ENCODE measurements at regions not wholly inside any gene's neighbourhood (a gene's known extent, or its start where the extent isn't known, plus 50 kb on each side); places are given as distances from the start of the nearest gene placed in this dataset.

- DNase-seq (ENCODE audit: low spot score in 2 of 2) = no peak
- no peak for ATAC-seq (replicated peaks; ENCODE audit: extremely low read depth, poor library complexity, severe bottlenecking)
- Mint-ChIP-seq H3K4me3 (no peak overlapping the region), H3K27me3 (peaks cover 78% of the 10 kb centered on the region), H3K27ac (ENCODE audit: low read depth) (no peak overlapping the region), H3K36me3 (ENCODE audit: insufficient read depth) (no peaks in the 10 kb centered on the region), H3K9me3 (no peaks in the 10 kb centered on the region), H3K4me1 (peaks cover 15% of the 10 kb centered on the region)
Measured at GRCh38 chr17:34156401-34156740, 98.7 kb upstream of the CCL2 start.

GRCh38 chr17:34156741-34157589 is 98.1 kb upstream of the CCL2 start:
- Mint-ChIP-seq H3K27me3 (peaks cover 78% of the 10 kb centered on the region), H3K36me3 (ENCODE audit: insufficient read depth) (no peaks in the 10 kb centered on the region), H3K27ac (ENCODE audit: low read depth) (no peak overlapping the region), H3K9me3 (no peaks in the 10 kb centered on the region), H3K4me1 (peaks cover 15% of the 10 kb centered on the region), H3K4me3 (no peak overlapping the region)
- no peak for ATAC-seq (replicated peaks; ENCODE audit: extremely low read depth, poor library complexity, severe bottlenecking)
- no peak for DNase-seq (ENCODE audit: low spot score in 2 of 2)

GRCh38 chr17:34161690-34162089 is 93.4 kb upstream of the CCL2 start:
- Mint-ChIP-seq H3K9me3 (no peaks in the 10 kb centered on the region), H3K27me3 (peaks cover 66% of the 10 kb centered on the region)
- DNase-seq (ENCODE audit: low spot score in 2 of 2) = no peak

GRCh38 chr17:34163123-34163522 is 92.0 kb upstream of the CCL2 start:
- no peak for ATAC-seq (replicated peaks; ENCODE audit: extremely low read depth, poor library complexity, severe bottlenecking)
- H3K4me3 Mint-ChIP-seq = no peak overlapping the region
- H3K9me3 Mint-ChIP-seq = no peaks in the 10 kb centered on the region
- no peak for DNase-seq (ENCODE audit: low spot score in 2 of 2)
- H3K4me1 Mint-ChIP-seq = no peaks in the 10 kb centered on the region
- peaks cover 63% of the 10 kb centered on the region for H3K27me3 Mint-ChIP-seq
- no peaks in the 10 kb centered on the region for H3K36me3 Mint-ChIP-seq (ENCODE audit: insufficient read depth)
- H3K27ac Mint-ChIP-seq (ENCODE audit: low read depth) = no peak overlapping the region

More at GRCh38 chr17:34161690-34162089, 93.4 kb upstream of the CCL2 start:
- Mint-ChIP-seq H3K4me3 (no peak overlapping the region), H3K36me3 (ENCODE audit: insufficient read depth) (no peaks in the 10 kb centered on the region), H3K27ac (ENCODE audit: low read depth) (no peak overlapping the region), H3K4me1 (peaks cover 2% of the 10 kb centered on the region)
- ATAC-seq (replicated peaks; ENCODE audit: extremely low read depth, poor library complexity, severe bottlenecking) = no peak

- Mint-ChIP-seq H3K4me1 (no peaks in the 10 kb centered on the region), H3K27me3 (peaks cover 57% of the 10 kb centered on the region), H3K9me3 (no peaks in the 10 kb centered on the region), H3K27ac (ENCODE audit: low read depth) (no peak overlapping the region), H3K4me3 (no peak overlapping the region), H3K36me3 (ENCODE audit: insufficient read depth) (no peaks in the 10 kb centered on the region)
- ATAC-seq (replicated peaks; ENCODE audit: extremely low read depth, poor library complexity, severe bottlenecking) = no peak
- no peak for DNase-seq (ENCODE audit: low spot score in 2 of 2)
Measured at GRCh38 chr17:34163646-34164045, 91.4 kb upstream of the CCL2 start.

- Mint-ChIP-seq H3K4me1 (no peaks in the 10 kb centered on the region), H3K4me3 (no peak overlapping the region), H3K27me3 (peaks cover 45% of the 10 kb centered on the region), H3K9me3 (no peaks in the 10 kb centered on the region), H3K27ac (ENCODE audit: low read depth) (no peak overlapping the region), H3K36me3 (ENCODE audit: insufficient read depth) (no peaks in the 10 kb centered on the region)
- ATAC-seq (replicated peaks; ENCODE audit: extremely low read depth, poor library complexity, severe bottlenecking) = no peak
- no peak for DNase-seq (ENCODE audit: low spot score in 2 of 2)
Measured at GRCh38 chr17:34164837-34165236, 90.2 kb upstream of the CCL2 start.

- Mint-ChIP-seq H3K9me3 (no peaks in the 10 kb centered on the region), H3K36me3 (ENCODE audit: insufficient read depth) (no peaks in the 10 kb centered on the region), H3K27ac (ENCODE audit: low read depth) (no peak overlapping the region), H3K4me1 (no peaks in the 10 kb centered on the region), H3K27me3 (peaks cover 45% of the 10 kb centered on the region), H3K4me3 (no peak overlapping the region)
- no peak for ATAC-seq (replicated peaks; ENCODE audit: extremely low read depth, poor library complexity, severe bottlenecking)
- DNase-seq (ENCODE audit: low spot score in 2 of 2) = no peak
Measured at GRCh38 chr17:34166352-34166751, 88.7 kb upstream of the CCL2 start.

GRCh38 chr17:34167354-34167753 is 87.7 kb upstream of the CCL2 start:
- ATAC-seq (replicated peaks; ENCODE audit: extremely low read depth, poor library complexity, severe bottlenecking) (no peak), DNase-seq (ENCODE audit: low spot score in 2 of 2) (no peak)
- Mint-ChIP-seq H3K27me3 (peaks cover 45% of the 10 kb centered on the region), H3K4me1 (no peaks in the 10 kb centered on the region), H3K4me3 (no peak overlapping the region), H3K9me3 (no peaks in the 10 kb centered on the region), H3K36me3 (ENCODE audit: insufficient read depth) (no peaks in the 10 kb centered on the region), H3K27ac (ENCODE audit: low read depth) (no peak overlapping the region)

GRCh38 chr17:34168989-34169388 is 86.1 kb upstream of the CCL2 start:
- no peaks in the 10 kb centered on the region for H3K36me3 Mint-ChIP-seq (ENCODE audit: insufficient read depth)
- H3K4me1 Mint-ChIP-seq = no peaks in the 10 kb centered on the region
- H3K4me3 Mint-ChIP-seq = no peak overlapping the region
- no peak overlapping the region for H3K27ac Mint-ChIP-seq (ENCODE audit: low read depth)
- no peaks in the 10 kb centered on the region for H3K9me3 Mint-ChIP-seq
- peaks cover 42% of the 10 kb centered on the region for H3K27me3 Mint-ChIP-seq
- no peak for ATAC-seq (replicated peaks; ENCODE audit: extremely low read depth, poor library complexity, severe bottlenecking)
- DNase-seq (ENCODE audit: low spot score in 2 of 2) = no peak

- H3K36me3 Mint-ChIP-seq (ENCODE audit: insufficient read depth) = no peaks in the 10 kb centered on the region
- H3K9me3 Mint-ChIP-seq = no peaks in the 10 kb centered on the region
- peaks cover 42% of the 10 kb centered on the region for H3K27me3 Mint-ChIP-seq
- no peak overlapping the region for H3K27ac Mint-ChIP-seq (ENCODE audit: low read depth)
- no peak overlapping the region for H3K4me3 Mint-ChIP-seq
- ATAC-seq (replicated peaks; ENCODE audit: extremely low read depth, poor library complexity, severe bottlenecking) (no peak), DNase-seq (ENCODE audit: low spot score in 2 of 2) (no peak)
- no peaks in the 10 kb centered on the region for H3K4me1 Mint-ChIP-seq
Measured at GRCh38 chr17:34169496-34169895, 85.6 kb upstream of the CCL2 start.

- H3K27ac Mint-ChIP-seq (ENCODE audit: low read depth) = no peak overlapping the region
- DNase-seq (ENCODE audit: low spot score in 2 of 2) (peak in 1 of 2 donors; percentile 34), ATAC-seq (replicated peaks; ENCODE audit: extremely low read depth, poor library complexity, severe bottlenecking) (no peak)
- H3K4me1 Mint-ChIP-seq = no peaks in the 10 kb centered on the region
- H3K9me3 Mint-ChIP-seq = no peaks in the 10 kb centered on the region
- H3K27me3 Mint-ChIP-seq = peaks cover 42% of the 10 kb centered on the region
- no peaks in the 10 kb centered on the region for H3K36me3 Mint-ChIP-seq (ENCODE audit: insufficient read depth)
- H3K4me3 Mint-ChIP-seq = no peak overlapping the region
Measured at GRCh38 chr17:34171245-34171818, 83.8 kb upstream of the CCL2 start.

- ATAC-seq (replicated peaks; ENCODE audit: extremely low read depth, poor library complexity, severe bottlenecking) (no peak), DNase-seq (ENCODE audit: low spot score in 2 of 2) (no peak)
- H3K4me3 Mint-ChIP-seq = no peak overlapping the region
- H3K27ac Mint-ChIP-seq (ENCODE audit: low read depth) = no peak overlapping the region
- H3K9me3 Mint-ChIP-seq = no peaks in the 10 kb centered on the region
- H3K27me3 Mint-ChIP-seq = peaks cover 47% of the 10 kb centered on the region
- H3K36me3 Mint-ChIP-seq (ENCODE audit: insufficient read depth) = no peaks in the 10 kb centered on the region
- H3K4me1 Mint-ChIP-seq = no peaks in the 10 kb centered on the region
Measured at GRCh38 chr17:34172390-34172918, 82.6 kb upstream of the CCL2 start.

- Mint-ChIP-seq H3K27me3 (peaks cover 47% of the 10 kb centered on the region), H3K9me3 (no peaks in the 10 kb centered on the region), H3K4me1 (no peaks in the 10 kb centered on the region), H3K27ac (ENCODE audit: low read depth) (no peak overlapping the region), H3K4me3 (no peak overlapping the region), H3K36me3 (ENCODE audit: insufficient read depth) (no peaks in the 10 kb centered on the region)
- ATAC-seq (replicated peaks; ENCODE audit: extremely low read depth, poor library complexity, severe bottlenecking) = no peak
- no peak for DNase-seq (ENCODE audit: low spot score in 2 of 2)
Measured at GRCh38 chr17:34173241-34173640, 81.8 kb upstream of the CCL2 start.
